Calu3 (cell line): ENCODE measurements at regions not wholly inside any gene's neighbourhood (a gene's known extent, or its start where the extent isn't known, plus 50 kb on each side); places are given as distances from the start of the nearest gene placed in this dataset.

Source experiments
- BruUV-seq: library from RNA; stranded (reverse); fragments of 400-500 nt; replicated peaks from 2 replicates; lab custom pipeline; 2021; lab: Mats Ljungman, UMichigan
- CTCF ChIA-PET: fragments of 300-600 bp; sonication (Branson Sonifier 250); formaldehyde crosslinking; loops from one replicate; lab custom pipeline; 2022; ENCODE audit warnings: antibody characterized with exemption; lab: Charles Lee
- DNase-seq: peaks from one replicate; pipeline ENCODE4 v3.0.0; 2022
- H3K27ac Mint-ChIP-seq: one replicate; pipeline ENCODE4 v1.8.0; 2022; ENCODE audit warnings: mixed read lengths; ENCODE audit not compliant: unreplicated experiment
- H3K27me3 Mint-ChIP-seq: one replicate; pipeline ENCODE4 v1.8.0; 2022; ENCODE audit warnings: mixed read lengths; ENCODE audit not compliant: unreplicated experiment
- H3K36me3 Mint-ChIP-seq: one replicate; pipeline ENCODE4 v1.8.0; 2022; ENCODE audit warnings: mild to moderate bottlenecking, moderate library complexity, mixed read lengths; ENCODE audit not compliant: insufficient read depth, unreplicated experiment
- H3K4me1 Mint-ChIP-seq: one replicate; pipeline ENCODE4 v1.8.0; 2022; ENCODE audit warnings: mild to moderate bottlenecking, low read depth, mixed read lengths; ENCODE audit not compliant: unreplicated experiment
- H3K4me3 Mint-ChIP-seq: one replicate; pipeline ENCODE4 v1.8.0; 2022; ENCODE audit warnings: mild to moderate bottlenecking, low read depth, moderate library complexity, mixed read lengths; ENCODE audit not compliant: unreplicated experiment
- H3K9me3 Mint-ChIP-seq: one replicate; pipeline ENCODE4 v1.8.0; 2022; ENCODE audit warnings: low read depth, mixed read lengths; ENCODE audit not compliant: unreplicated experiment
- CTCF ChIP-seq: fragments of 200-600 bp; IDR thresholded peaks from one replicate; pipeline ENCODE4 v1.8.0; 2022; ENCODE audit warnings: antibody characterized with exemption; ENCODE audit not compliant: unreplicated experiment
- intact Hi-C: fragments of 100-400 bp; cut with micrococcal nuclease; formaldehyde crosslinking; loops from one replicate; pipeline ENCODE4 v1.10.0; 2022; ENCODE audit not compliant: unreplicated experiment

- Mint-ChIP-seq H3K4me1 (peaks cover 26% of the 10 kb centered on the region), H3K27me3 (no peaks in the 10 kb centered on the region), H3K27ac (no peak overlapping the region), H3K4me3 (no peak overlapping the region), H3K9me3 (no peaks in the 10 kb centered on the region), H3K36me3 (no peaks in the 10 kb centered on the region)
- BruUV-seq: no TSS peak
- CTCF ChIA-PET: interaction anchor here (1.6 kb wide), 1 partner anchor 12 kb away, joined by 4 read pairs; no protein-coding TSS in a partner anchor
- intact Hi-C loops: no loop called here
- no peak for TF ChIP-seq CTCF
- DNase-seq: no peak
Measured at GRCh38 chr2:186949726-186950256, 100.8 kb upstream of the ZSWIM2 start.

DNA sequence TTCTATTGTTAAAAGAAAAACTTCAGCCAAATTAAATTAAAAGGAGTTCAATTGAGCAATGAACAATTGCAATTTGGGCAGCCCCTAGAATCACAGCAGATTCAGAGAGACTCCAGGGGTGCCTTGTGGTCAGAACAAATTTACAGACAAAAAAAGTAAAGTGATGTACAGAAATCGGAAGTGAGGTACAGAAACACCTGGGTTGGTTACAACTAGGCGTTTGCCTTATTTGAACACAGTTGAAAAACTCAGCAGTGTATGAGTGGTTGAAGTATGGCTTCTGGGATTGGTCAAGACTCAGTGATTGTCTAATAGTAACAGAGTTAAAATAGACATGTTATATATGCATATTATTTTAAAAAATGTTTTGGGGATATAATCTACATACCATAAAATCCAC, 98.5 kb upstream of the ZSWIM2 start:
- CTCF ChIA-PET: no interaction called here
- H3K9me3 Mint-ChIP-seq: no peaks in the 10 kb centered on the region
- H3K4me1 Mint-ChIP-seq: peaks cover 26% of the 10 kb centered on the region
- no peak overlapping the region for H3K27ac Mint-ChIP-seq
- no peak overlapping the region for H3K4me3 Mint-ChIP-seq
- no peaks in the 10 kb centered on the region for H3K27me3 Mint-ChIP-seq
- no peaks in the 10 kb centered on the region for H3K36me3 Mint-ChIP-seq
- DNase-seq: no peak
- TF ChIP-seq CTCF: no peak
- intact Hi-C loops: no loop called here
- BruUV-seq: no TSS peak

GRCh38 chr2:186946896-186947467, 98.0 kb upstream of the ZSWIM2 start:
- Mint-ChIP-seq H3K4me3 (no peak overlapping the region), H3K9me3 (no peaks in the 10 kb centered on the region), H3K4me1 (peaks cover 22% of the 10 kb centered on the region), H3K27ac (no peak overlapping the region), H3K36me3 (no peaks in the 10 kb centered on the region), H3K27me3 (no peaks in the 10 kb centered on the region)
- CTCF ChIA-PET: interaction anchor here (0.7 kb wide), 2 partner anchors 463 to 501 kb away, joined by 3 to 4 read pairs; no protein-coding TSS in a partner anchor
- BruUV-seq: no TSS peak
- intact Hi-C loops: no loop called here
- DNase-seq: no peak
- TF ChIP-seq CTCF: no peak

DNA sequence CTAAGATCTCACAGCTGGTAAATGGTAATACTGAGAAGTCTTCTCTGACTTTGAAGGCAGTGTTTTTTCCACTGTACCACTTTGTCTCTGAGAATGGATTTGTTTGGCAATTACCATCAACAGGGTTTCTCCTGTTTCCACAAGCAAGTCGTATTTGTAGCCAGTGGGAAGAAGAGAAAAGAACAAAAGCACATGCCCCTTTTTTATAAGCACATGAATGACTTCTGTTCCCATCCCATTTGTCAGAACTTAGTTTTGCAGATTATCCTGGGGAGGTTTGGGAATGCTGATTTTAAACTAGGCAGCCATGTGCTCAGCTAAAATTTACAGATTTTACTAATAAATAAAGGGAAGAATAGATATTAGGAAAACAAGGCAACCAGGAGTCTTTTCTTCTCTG, 92.9 kb upstream of the ZSWIM2 start:
- CTCF ChIA-PET: no interaction called here
- Mint-ChIP-seq H3K27me3 (no peaks in the 10 kb centered on the region), H3K36me3 (no peaks in the 10 kb centered on the region), H3K9me3 (no peaks in the 10 kb centered on the region), H3K4me1 (peaks cover 16% of the 10 kb centered on the region), H3K4me3 (no peak overlapping the region), H3K27ac (no peak overlapping the region)
- DNase-seq: no peak
- intact Hi-C loops: no loop called here
- no peak for TF ChIP-seq CTCF
- no TSS peak for BruUV-seq
